ENCODE measurements at regions not wholly inside any gene's neighbourhood (a gene's known extent, or its start where the extent isn't known, plus 50 kb on each side); places are given as distances from the start of the nearest gene placed in this dataset.

- TF ChIP-seq CREB1 (CRISPR knock-in tag; IDR thresholded peaks at IDR 0.05; ENCODE audit: low read depth) = no peak
- TF ChIP-seq, protein P1, sequence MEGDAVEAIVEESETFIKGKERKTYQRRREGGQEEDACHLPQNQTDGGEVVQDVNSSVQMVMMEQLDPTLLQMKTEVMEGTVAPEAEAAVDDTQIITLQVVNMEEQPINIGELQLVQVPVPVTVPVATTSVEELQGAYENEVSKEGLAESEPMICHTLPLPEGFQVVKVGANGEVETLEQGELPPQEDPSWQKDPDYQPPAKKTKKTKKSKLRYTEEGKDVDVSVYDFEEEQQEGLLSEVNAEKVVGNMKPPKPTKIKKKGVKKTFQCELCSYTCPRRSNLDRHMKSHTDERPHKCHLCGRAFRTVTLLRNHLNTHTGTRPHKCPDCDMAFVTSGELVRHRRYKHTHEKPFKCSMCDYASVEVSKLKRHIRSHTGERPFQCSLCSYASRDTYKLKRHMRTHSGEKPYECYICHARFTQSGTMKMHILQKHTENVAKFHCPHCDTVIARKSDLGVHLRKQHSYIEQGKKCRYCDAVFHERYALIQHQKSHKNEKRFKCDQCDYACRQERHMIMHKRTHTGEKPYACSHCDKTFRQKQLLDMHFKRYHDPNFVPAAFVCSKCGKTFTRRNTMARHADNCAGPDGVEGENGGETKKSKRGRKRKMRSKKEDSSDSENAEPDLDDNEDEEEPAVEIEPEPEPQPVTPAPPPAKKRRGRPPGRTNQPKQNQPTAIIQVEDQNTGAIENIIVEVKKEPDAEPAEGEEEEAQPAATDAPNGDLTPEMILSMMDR (conservative IDR thresholded peaks at IDR 0.05; ENCODE audit: low read depth in 2 of 2) = no peak
- TF ChIP-seq ZNF114 (CRISPR knock-in tag; IDR thresholded peaks at IDR 0.05) = no peak
- no peak for TF ChIP-seq EZH2phosphoT487 (IDR thresholded peaks at IDR 0.05; ENCODE audit: unreplicated experiment)
- TF ChIP-seq POLR2AphosphoS5 (IDR thresholded peaks at IDR 0.05; ENCODE audit: low read depth) = no peak
- TF ChIP-seq EZH2 (IDR thresholded peaks at IDR 0.05; ENCODE audit: low read depth, unreplicated experiment) = no peak
Measured at GRCh38 chr4:62487016-62487415, 1286.9 kb downstream of the ADGRL3 start.
